ENCODE measurements at regions not wholly inside any gene's neighbourhood (a gene's known extent, or its start where the extent isn't known, plus 50 kb on each side); places are given as distances from the start of the nearest gene placed in this dataset.

DNA sequence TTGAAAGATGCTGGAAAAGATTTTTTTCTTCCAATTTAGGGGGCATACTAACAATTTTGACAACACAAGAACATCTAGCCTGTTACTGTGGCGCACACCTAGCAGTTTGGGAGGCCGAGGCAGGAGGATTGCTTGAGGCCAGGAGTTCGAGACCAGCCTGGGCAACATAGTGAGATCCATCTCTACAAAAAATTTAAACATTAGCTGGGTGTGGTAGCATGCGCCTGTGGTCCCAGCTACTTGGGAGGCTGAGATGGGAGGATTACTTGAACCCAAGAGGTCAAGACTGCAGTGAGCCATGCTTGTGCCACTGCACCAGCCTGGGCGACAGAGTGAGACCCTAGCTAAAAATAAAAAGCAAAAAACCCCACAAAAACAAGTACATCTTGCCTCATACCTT is 168.8 kb downstream of the TANC2 start:
- no peak for TF ChIP-seq SMC3 (IDR thresholded peaks at IDR 0.05; ENCODE audit: low read depth, low read length)
- no peak for TF ChIP-seq POLR2AphosphoS5 (IDR thresholded peaks at IDR 0.05; ENCODE audit: low read depth, low read length)
- TF ChIP-seq CTCF (IDR thresholded peaks at IDR 0.05), result no peak
- TF ChIP-seq REST (IDR thresholded peaks at IDR 0.05; ENCODE audit: low read depth, low read length), result no peak
